ENCODE measurements at regions not wholly inside any gene's neighbourhood (a gene's known extent, or its start where the extent isn't known, plus 50 kb on each side); places are given as distances from the start of the nearest gene placed in this dataset.
A peak's percentile ranks its signal among the peaks of the same experiment; 100 is the strongest.
"Not testable (repeated sequence)": the region's sequence is repeated elsewhere in the genome, so short reads cannot be mapped to it uniquely, and the experiment has no call there.

DNA sequence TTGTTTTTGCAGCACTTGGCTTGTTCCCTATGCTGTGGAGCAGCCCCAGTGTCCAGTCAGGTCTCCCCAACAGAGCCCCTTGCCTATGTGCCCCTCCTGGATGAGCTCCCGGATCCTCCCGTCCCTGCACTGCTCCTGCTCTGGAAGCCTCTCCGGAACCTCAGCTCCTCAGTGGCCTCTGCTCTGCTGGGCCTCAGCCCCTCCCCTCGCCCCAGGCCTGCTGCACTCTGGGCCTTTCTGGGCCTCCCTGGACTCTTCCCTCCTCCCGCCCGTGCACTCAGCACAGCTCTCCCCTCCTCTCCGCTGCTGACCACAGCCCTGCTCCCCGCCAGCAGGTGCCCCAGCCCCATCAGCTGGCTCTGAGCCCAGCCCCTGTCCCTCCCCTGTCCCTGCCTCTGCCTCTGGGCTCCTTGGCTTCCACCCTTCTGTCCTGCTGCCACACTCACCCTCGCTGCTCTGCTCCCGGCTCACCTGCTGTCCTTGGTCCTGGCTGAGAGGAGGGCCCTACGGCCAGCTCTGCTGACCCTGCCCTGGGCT is 102.2 kb downstream of the TMEM121 start:
- WGBS (ENCODE audit: insufficient coverage): 72% methylated on average over 11 of the region's 11 CpGs
- H3K4me3 Mint-ChIP-seq; H3K36me3 Mint-ChIP-seq; H3K27me3 Mint-ChIP-seq (ENCODE audit: low read depth in 2 of 2); intact Hi-C loops (cut with micrococcal nuclease); H3K9me3 ChIP-seq (ENCODE audit: control insufficient read depth, insufficient read depth, low read length); H3K36me3 ChIP-seq (ENCODE audit: control insufficient read depth, insufficient read depth, low read length); H3K4me3 ChIP-seq (ENCODE audit: low read length); ATAC-seq; H3K27ac Mint-ChIP-seq; H3K27ac ChIP-seq (ENCODE audit: low read length); H3K4me1 ChIP-seq (ENCODE audit: control insufficient read depth, insufficient read depth, low read length); H3K27me3 ChIP-seq (ENCODE audit: control insufficient read depth, insufficient read depth, low read length); H3K9me3 Mint-ChIP-seq; H3K4me1 Mint-ChIP-seq: not testable (repeated sequence)
- DNase-seq: peak in 1 of 2 donors; percentile 3

DNA sequence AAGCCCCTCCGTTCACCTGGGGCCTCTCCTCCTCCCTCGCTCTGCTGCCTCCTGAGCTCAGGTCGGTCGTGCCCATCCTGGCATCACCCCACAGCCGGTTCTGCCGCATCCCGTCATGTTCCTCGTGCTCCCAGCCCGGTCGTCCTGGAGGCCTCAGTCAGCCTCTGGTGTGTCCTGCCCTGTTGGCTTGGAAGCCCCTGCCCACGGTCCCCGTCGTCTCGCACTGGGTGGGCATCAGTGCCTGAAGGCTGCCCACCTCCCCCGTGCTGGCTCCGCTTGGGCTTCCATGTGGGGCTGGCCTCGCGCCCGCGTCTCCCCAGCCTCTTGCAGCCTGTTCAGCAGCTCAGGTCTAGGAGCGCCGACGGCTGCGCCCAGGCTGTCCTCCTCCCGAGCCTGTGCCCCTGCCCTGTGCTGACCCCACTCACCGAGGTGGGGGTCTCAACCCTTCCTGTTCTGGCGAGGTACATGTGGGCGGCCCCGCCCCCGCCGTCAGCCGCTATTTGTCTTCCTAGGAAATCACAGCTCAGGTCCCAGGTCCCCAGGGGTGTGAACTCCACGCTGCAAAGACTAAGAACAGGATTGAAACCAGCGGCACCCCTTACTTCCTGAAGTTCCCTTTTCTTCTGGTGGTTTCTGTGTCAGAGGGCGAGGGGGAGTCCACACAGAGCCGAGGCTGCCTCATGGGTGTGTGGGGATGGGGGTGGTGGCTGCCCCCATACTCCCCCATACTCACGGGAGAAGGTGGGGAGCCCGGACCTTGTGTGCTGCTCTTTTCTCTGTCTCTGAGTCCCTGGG is 102.9 kb downstream of the TMEM121 start:
- WGBS (ENCODE audit: insufficient coverage): 77% methylated on average over 34 of the region's 38 CpGs

DNA sequence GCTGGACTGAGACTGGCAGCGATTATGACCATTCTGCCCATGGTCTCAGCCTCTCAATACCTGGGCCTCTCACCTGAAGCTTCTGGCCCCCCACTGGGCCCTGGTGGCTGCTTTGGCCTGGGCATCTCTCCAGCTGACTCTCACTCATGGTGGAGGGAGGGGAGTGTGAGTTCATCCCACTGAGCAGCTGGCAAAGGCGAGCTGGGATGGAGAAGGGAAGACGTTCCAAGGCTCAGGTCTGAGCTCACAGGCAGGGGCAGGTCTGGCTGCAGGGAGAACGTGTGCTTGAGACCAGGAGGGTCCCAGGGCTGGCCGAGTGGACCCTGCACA is 103.5 kb downstream of the TMEM121 start:
- no peak for DNase-seq
- H3K27ac ChIP-seq (ENCODE audit: low read length): no peak overlapping the region
- TF ChIP-seq, protein P1, sequence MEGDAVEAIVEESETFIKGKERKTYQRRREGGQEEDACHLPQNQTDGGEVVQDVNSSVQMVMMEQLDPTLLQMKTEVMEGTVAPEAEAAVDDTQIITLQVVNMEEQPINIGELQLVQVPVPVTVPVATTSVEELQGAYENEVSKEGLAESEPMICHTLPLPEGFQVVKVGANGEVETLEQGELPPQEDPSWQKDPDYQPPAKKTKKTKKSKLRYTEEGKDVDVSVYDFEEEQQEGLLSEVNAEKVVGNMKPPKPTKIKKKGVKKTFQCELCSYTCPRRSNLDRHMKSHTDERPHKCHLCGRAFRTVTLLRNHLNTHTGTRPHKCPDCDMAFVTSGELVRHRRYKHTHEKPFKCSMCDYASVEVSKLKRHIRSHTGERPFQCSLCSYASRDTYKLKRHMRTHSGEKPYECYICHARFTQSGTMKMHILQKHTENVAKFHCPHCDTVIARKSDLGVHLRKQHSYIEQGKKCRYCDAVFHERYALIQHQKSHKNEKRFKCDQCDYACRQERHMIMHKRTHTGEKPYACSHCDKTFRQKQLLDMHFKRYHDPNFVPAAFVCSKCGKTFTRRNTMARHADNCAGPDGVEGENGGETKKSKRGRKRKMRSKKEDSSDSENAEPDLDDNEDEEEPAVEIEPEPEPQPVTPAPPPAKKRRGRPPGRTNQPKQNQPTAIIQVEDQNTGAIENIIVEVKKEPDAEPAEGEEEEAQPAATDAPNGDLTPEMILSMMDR (IDR thresholded peaks at IDR 0.05): no peak
- Mint-ChIP-seq H3K36me3 (peaks cover 7% of the 10 kb centered on the region), H3K4me3 (no peak overlapping the region), H3K27ac (no peak overlapping the region), H3K9me3 (peaks cover 0 to 4% of the 10 kb centered on the region in 2 donors), H3K4me1 (no peaks in the 10 kb centered on the region), H3K27me3 (ENCODE audit: low read depth in 2 of 2) (peaks cover 0 to 3% of the 10 kb centered on the region in 2 donors)
- intact Hi-C loops (cut with micrococcal nuclease): no loop called here
- WGBS (ENCODE audit: insufficient coverage): 72% methylated on average over 5 of the region's 5 CpGs
- ATAC-seq: no peak
- peaks cover 8% of the 10 kb centered on the region for H3K4me1 ChIP-seq (ENCODE audit: control insufficient read depth, insufficient read depth, low read length)
- no peaks in the 10 kb centered on the region for H3K36me3 ChIP-seq (ENCODE audit: control insufficient read depth, insufficient read depth, low read length)
- no peaks in the 10 kb centered on the region for H3K27me3 ChIP-seq (ENCODE audit: control insufficient read depth, insufficient read depth, low read length)
- peaks cover 10% of the 10 kb centered on the region for H3K9me3 ChIP-seq (ENCODE audit: control insufficient read depth, insufficient read depth, low read length)
- H3K4me3 ChIP-seq (ENCODE audit: low read length): no peak overlapping the region

More for the DNA sequence above, 102.9 kb downstream of the TMEM121 start:
- H3K9me3 ChIP-seq (ENCODE audit: control insufficient read depth, insufficient read depth, low read length); H3K27me3 Mint-ChIP-seq (ENCODE audit: low read depth in 2 of 2); H3K27ac ChIP-seq (ENCODE audit: low read length); intact Hi-C loops (cut with micrococcal nuclease); ATAC-seq; H3K4me1 ChIP-seq (ENCODE audit: control insufficient read depth, insufficient read depth, low read length); H3K4me3 ChIP-seq (ENCODE audit: low read length); H3K4me3 Mint-ChIP-seq; H3K4me1 Mint-ChIP-seq; H3K27ac Mint-ChIP-seq; H3K27me3 ChIP-seq (ENCODE audit: control insufficient read depth, insufficient read depth, low read length); H3K9me3 Mint-ChIP-seq; H3K36me3 Mint-ChIP-seq; H3K36me3 ChIP-seq (ENCODE audit: control insufficient read depth, insufficient read depth, low read length): not testable (repeated sequence)
- peak in 1 of 2 donors; percentile 2 for DNase-seq

DNA sequence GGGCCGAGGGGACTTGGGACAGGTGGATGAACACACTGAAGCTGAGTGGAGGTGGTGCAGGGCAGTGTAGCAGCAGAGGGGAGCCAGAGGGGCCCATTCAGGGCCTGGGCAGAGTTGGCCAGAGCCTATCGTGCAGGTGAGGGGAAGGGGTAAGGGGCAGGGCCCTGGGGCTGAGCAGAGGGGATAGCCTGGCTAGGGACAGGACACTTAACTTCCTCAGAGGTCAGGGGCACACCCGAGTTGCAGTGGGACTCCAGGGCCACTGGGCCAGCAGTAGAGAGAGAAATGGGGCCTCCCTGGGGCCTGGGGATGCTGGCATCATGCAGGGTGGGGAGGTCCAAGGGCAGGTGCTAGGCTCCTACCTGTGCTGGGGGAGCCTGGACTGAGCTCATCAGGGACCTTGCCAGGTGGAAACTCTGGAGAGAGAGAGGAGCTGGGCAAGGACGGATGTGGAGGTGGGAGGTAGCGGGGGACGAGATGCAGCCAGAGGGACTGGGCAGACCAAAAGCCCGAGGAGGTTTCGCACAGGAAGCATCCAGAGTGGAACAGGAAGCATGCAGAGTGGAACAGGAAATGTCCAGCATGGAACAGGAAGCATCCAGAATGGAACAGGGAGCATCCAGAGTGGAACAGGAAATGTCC is 104.0 kb downstream of the TMEM121 start:
- intact Hi-C loops (cut with micrococcal nuclease); H3K36me3 ChIP-seq (ENCODE audit: control insufficient read depth, insufficient read depth, low read length); H3K27me3 ChIP-seq (ENCODE audit: control insufficient read depth, insufficient read depth, low read length); H3K9me3 ChIP-seq (ENCODE audit: control insufficient read depth, insufficient read depth, low read length); H3K4me3 Mint-ChIP-seq; H3K9me3 Mint-ChIP-seq; H3K4me1 Mint-ChIP-seq; H3K4me1 ChIP-seq (ENCODE audit: control insufficient read depth, insufficient read depth, low read length); H3K36me3 Mint-ChIP-seq; H3K4me3 ChIP-seq (ENCODE audit: low read length); H3K27me3 Mint-ChIP-seq (ENCODE audit: low read depth in 2 of 2); ATAC-seq; H3K27ac Mint-ChIP-seq; H3K27ac ChIP-seq (ENCODE audit: low read length): not testable (repeated sequence)
- WGBS (ENCODE audit: insufficient coverage): 80% methylated on average over 8 of the region's 8 CpGs
- peak in 1 of 2 donors; percentile 2 for DNase-seq

DNA sequence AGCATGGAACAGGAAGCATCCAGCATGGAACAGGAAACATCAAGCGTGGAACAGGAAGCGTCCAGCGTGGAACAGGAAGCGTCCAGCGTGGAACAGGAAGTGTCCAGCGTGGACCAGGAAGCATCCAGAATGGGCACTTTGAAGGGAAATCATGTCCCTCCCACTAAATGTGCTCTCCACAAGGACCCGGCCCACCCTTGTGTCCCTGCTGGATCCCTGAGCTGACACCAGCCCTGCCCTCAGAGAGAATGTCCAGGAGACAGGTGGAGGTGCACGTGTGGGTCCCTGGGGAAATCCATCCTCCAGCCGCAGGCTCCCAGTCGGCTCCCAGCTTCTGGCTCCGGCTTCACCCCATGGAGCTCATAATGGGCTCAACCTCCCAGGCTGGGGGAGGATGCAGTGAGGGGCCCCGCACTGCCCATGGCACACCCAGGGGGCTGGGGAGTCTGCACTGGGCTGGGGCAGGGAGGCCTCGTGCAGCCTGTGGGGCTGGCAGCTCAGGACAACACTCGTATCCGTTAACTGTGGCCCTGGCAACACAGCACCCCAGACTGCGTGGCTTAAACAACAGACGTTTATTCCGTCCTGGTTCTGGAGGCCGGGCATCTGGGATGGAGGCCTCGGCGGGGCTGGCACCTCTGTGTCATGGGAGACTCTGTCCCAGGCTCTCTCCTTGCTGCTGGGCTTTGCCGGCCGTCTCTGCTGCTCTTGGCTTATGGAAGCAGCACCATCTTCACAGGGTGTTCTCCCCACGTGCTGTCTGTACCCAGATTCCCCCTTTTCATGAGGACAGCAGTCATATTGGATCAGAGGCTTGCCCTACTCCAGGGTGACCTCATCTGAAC is 104.8 kb downstream of the TMEM121 start:
- H3K4me3 ChIP-seq (ENCODE audit: low read length); H3K27me3 ChIP-seq (ENCODE audit: control insufficient read depth, insufficient read depth, low read length); H3K9me3 ChIP-seq (ENCODE audit: control insufficient read depth, insufficient read depth, low read length); H3K9me3 Mint-ChIP-seq; DNase-seq; H3K36me3 Mint-ChIP-seq; ATAC-seq; H3K4me1 ChIP-seq (ENCODE audit: control insufficient read depth, insufficient read depth, low read length); H3K27ac ChIP-seq (ENCODE audit: low read length); H3K4me3 Mint-ChIP-seq; H3K4me1 Mint-ChIP-seq; intact Hi-C loops (cut with micrococcal nuclease); H3K36me3 ChIP-seq (ENCODE audit: control insufficient read depth, insufficient read depth, low read length); H3K27me3 Mint-ChIP-seq (ENCODE audit: low read depth in 2 of 2); H3K27ac Mint-ChIP-seq: not testable (repeated sequence)
- 82% methylated on average over 20 of the region's 24 CpGs for WGBS (ENCODE audit: insufficient coverage)

Data from natural killer cell (primary cell).